H1 (cell line): ENCODE measurements at regions not wholly inside any gene's neighbourhood (a gene's known extent, or its start where the extent isn't known, plus 50 kb on each side); places are given as distances from the start of the nearest gene placed in this dataset.

Experiments used
- CTCF ChIA-PET: fragments of 300-600 bp; sonication (Branson Sonifier 250); formaldehyde crosslinking; loops from one replicate; lab custom pipeline; 2021; ENCODE audit not compliant: partially characterized antibody; lab: Charles Lee
- POLR2A ChIA-PET: fragments of 300-600 bp; sonication (Branson Sonifier 250); formaldehyde crosslinking; loops from one replicate; lab custom pipeline; 2021; ENCODE audit warnings: inconsistent platforms; ENCODE audit not compliant: partially characterized antibody; lab: Charles Lee
- DNase-seq, 2 experiments: peaks; one replicate each; pipeline versions ENCODE4 v3.0.0 to v3.0.0-alpha.2; 2010 to 2022; ENCODE audit warnings: low spot score in 2 of 2, low read depth in 1 of 2, mixed read lengths in 1 of 2
- FAIRE-seq: peaks from 2 replicates; lab custom pipeline; 2011; peaks lifted over from hg19 to GRCh38; lab: Jason Lieb, UNC
- H2AFZ ChIP-seq: 2 replicates; pipeline ENCODE4 v1.8.1; 2012; ENCODE audit warnings: low read length, inconsistent platforms
- H2AK5ac ChIP-seq: 2 replicates; pipeline ENCODE4 v1.6.1; 2013; ENCODE audit warnings: low read depth, low read length
- H2BK120ac ChIP-seq: replicated peaks from 2 replicates; pipeline ENCODE3; 2013; ENCODE audit warnings: low read depth, low read length, inconsistent platforms
- H2BK12ac ChIP-seq: 2 replicates; pipeline ENCODE4 v1.6.1; 2013; ENCODE audit warnings: low read depth, low read length
- H2BK15ac ChIP-seq: 2 replicates; pipeline ENCODE4 v1.6.1; 2013; ENCODE audit warnings: low read length
- H2BK20ac ChIP-seq: 2 replicates; pipeline ENCODE4 v1.6.1; 2013; ENCODE audit warnings: low read length
- H2BK5ac ChIP-seq: 2 replicates; pipeline ENCODE4 v1.6.1; 2013; ENCODE audit warnings: low read depth, low read length
- H3K14ac ChIP-seq: 2 replicates; pipeline ENCODE4 v1.6.1; 2013; ENCODE audit warnings: inconsistent platforms; ENCODE audit not compliant: insufficient read length
- H3K18ac ChIP-seq: 2 replicates; pipeline ENCODE4 v1.6.1; 2013; ENCODE audit warnings: low read length; ENCODE audit errors: extremely low read depth
- H3K23ac ChIP-seq: 2 replicates; pipeline ENCODE4 v1.6.1; 2013; ENCODE audit warnings: inconsistent platforms; ENCODE audit not compliant: insufficient read length
- H3K23me2 ChIP-seq: 2 replicates; pipeline ENCODE4 v1.6.1; 2013; ENCODE audit warnings: low read depth, low read length
- H3K27ac ChIP-seq: 2 replicates; pipeline ENCODE4 v1.6.1; 2011; ENCODE audit warnings: low read depth, low read length, inconsistent platforms
- H3K27me3 ChIP-seq, 4 experiments: replicated peaks in 1 of 4; 1 replicate in 1 of 4; 2 replicates in 3 of 4; pipeline versions ENCODE4 v1.6.1 to v1.8.1; 2011 to 2013; ENCODE audit warnings: low read length in 3 of 4, mild to moderate bottlenecking in 3 of 4, inconsistent platforms in 2 of 4, mixed read lengths in 2 of 4, moderate library complexity in 1 of 4; ENCODE audit not compliant: control insufficient read depth in 3 of 4, insufficient read depth in 3 of 4; ENCODE audit errors: extremely low read depth in 1 of 4
- H3K36me3 ChIP-seq, 4 experiments: 2 replicates each; pipeline versions ENCODE4 v1.6.1 to v1.8.1; 2011 to 2013; ENCODE audit warnings: mild to moderate bottlenecking in 4 of 4, low read length in 3 of 4, moderate library complexity in 2 of 4, control low read depth in 1 of 4, inconsistent platforms in 1 of 4; ENCODE audit not compliant: insufficient read depth in 4 of 4, control insufficient read depth in 2 of 4
- H3K4ac ChIP-seq: replicated peaks from 2 replicates; pipeline ENCODE3; 2013; ENCODE audit warnings: low read length, low read depth, mixed read lengths, inconsistent platforms; ENCODE audit not compliant: insufficient read length
- H3K4me1 ChIP-seq, 4 experiments: replicated peaks in 1 of 4; 1 replicate in 1 of 4; 2 replicates in 3 of 4; pipeline versions ENCODE4 v1.6.1 to v1.8.1; 2011 to 2013; ENCODE audit warnings: low read length in 3 of 4, inconsistent platforms in 2 of 4, mixed read lengths in 1 of 4; ENCODE audit not compliant: insufficient read depth in 4 of 4, control insufficient read depth in 3 of 4
- H3K4me2 ChIP-seq, 2 experiments: 2 replicates each; pipeline versions ENCODE4 v1.6.1 to v1.8.1; 2011 to 2013; ENCODE audit warnings: low read depth in 2 of 2, low read length in 2 of 2, control low read depth in 1 of 2, inconsistent platforms in 1 of 2, mild to moderate bottlenecking in 1 of 2; ENCODE audit not compliant: insufficient read depth in 1 of 2
- H3K4me3 ChIP-seq, 4 experiments: fragments of 200-600, 300-600 bp in 1 of 4; sonication (generic), shearing (Covaris generic), sonication (Bioruptor Twin) in 1 of 4; 2 replicates each; pipeline versions ENCODE4 v1.5.1 to v1.8.1; 2011 to 2016; ENCODE audit warnings: low read length in 4 of 4, low read depth in 3 of 4, control low read depth in 2 of 4, inconsistent platforms in 2 of 4, mild to moderate bottlenecking in 2 of 4, mixed read lengths in 1 of 4, moderate library complexity in 1 of 4; ENCODE audit not compliant: insufficient read depth in 2 of 4; ENCODE audit errors: extremely low read depth in 1 of 4
- H3K56ac ChIP-seq: replicated peaks from 2 replicates; pipeline ENCODE3; 2013; ENCODE audit warnings: low read depth, mild to moderate bottlenecking, mixed read lengths, low read length, inconsistent platforms; ENCODE audit not compliant: insufficient read length
- H3K79me1 ChIP-seq: 2 replicates; pipeline ENCODE4 v1.6.1; 2013; ENCODE audit warnings: low read depth, low read length, control low read depth
- H3K79me2 ChIP-seq, 2 experiments: 2 replicates each; pipeline versions ENCODE4 v1.6.1 to v1.8.1; 2012 to 2013; ENCODE audit warnings: low read length in 2 of 2, mild to moderate bottlenecking in 2 of 2, inconsistent platforms in 1 of 2; ENCODE audit not compliant: insufficient read depth in 2 of 2, control insufficient read depth in 1 of 2
- H3K9ac ChIP-seq, 4 experiments: replicated peaks in 1 of 4; 1 replicate in 1 of 4; 2 replicates in 3 of 4; pipeline versions ENCODE4 v1.6.1 to v1.8.1; 2011 to 2013; ENCODE audit warnings: low read depth in 3 of 4, low read length in 3 of 4, control low read depth in 2 of 4, mild to moderate bottlenecking in 2 of 4, moderate library complexity in 2 of 4, inconsistent platforms in 1 of 4; ENCODE audit errors: extremely low read depth in 1 of 4
- H3K9me3 ChIP-seq, 2 experiments: 2 replicates each; pipeline versions ENCODE4 v1.6.1 to v1.8.1; 2012 to 2013; ENCODE audit warnings: mild to moderate bottlenecking in 2 of 2, moderate library complexity in 2 of 2, control low read depth in 1 of 2, inconsistent platforms in 1 of 2, low read depth in 1 of 2, low read length in 1 of 2, mixed read lengths in 1 of 2; ENCODE audit not compliant: insufficient read depth in 2 of 2
- H4K20me1 ChIP-seq, 2 experiments: replicated peaks in 1 of 2; 2 replicates each; pipeline versions ENCODE3 to v1.8.1; 2011 to 2013; ENCODE audit warnings: inconsistent platforms in 2 of 2, low read length in 2 of 2, mild to moderate bottlenecking in 1 of 2; ENCODE audit not compliant: insufficient read depth in 2 of 2, control insufficient read depth in 1 of 2
- H4K5ac ChIP-seq: 2 replicates; pipeline ENCODE4 v1.6.1; 2013; ENCODE audit warnings: low read length, low read depth, mixed read lengths, inconsistent platforms; ENCODE audit not compliant: insufficient read length
- H4K8ac ChIP-seq: 2 replicates; pipeline ENCODE4 v1.8.0; 2013; ENCODE audit warnings: mild to moderate bottlenecking, moderate library complexity, low read length, inconsistent platforms; ENCODE audit not compliant: insufficient read depth; ENCODE audit errors: extremely low read depth
- H4K91ac ChIP-seq: replicated peaks from 2 replicates; pipeline ENCODE3; 2013; ENCODE audit warnings: low read length, mixed read lengths, inconsistent platforms; ENCODE audit not compliant: insufficient read length
- TEAD4 ChIP-seq: IDR thresholded peaks from 2 replicates; pipeline ENCODE4 v1.6.1; 2012; ENCODE audit warnings: low read depth, low read length, inconsistent platforms, mixed read lengths
- WGBS, 2 experiments: shearing (Covaris generic) in 1 of 2; methylation state at CpG; one replicate each; pipeline versions ENCODE4 v1.1.6 to v1.1.7; 2013 to 2015; ENCODE audit warnings: low lambda C conversion rate in 2 of 2, mixed read lengths in 2 of 2, inconsistent platforms in 1 of 2, low coverage in 1 of 2, missing lambda C conversion rate in 1 of 2; ENCODE audit not compliant: insufficient replicate concordance in 2 of 2, insufficient coverage in 1 of 2, insufficient read length in 1 of 2; ENCODE audit errors: extremely low coverage in 1 of 2, missing lambda C conversion rate in 1 of 2; 5-methylcytosine and 5-hydroxymethylcytosine counted together

DNA sequence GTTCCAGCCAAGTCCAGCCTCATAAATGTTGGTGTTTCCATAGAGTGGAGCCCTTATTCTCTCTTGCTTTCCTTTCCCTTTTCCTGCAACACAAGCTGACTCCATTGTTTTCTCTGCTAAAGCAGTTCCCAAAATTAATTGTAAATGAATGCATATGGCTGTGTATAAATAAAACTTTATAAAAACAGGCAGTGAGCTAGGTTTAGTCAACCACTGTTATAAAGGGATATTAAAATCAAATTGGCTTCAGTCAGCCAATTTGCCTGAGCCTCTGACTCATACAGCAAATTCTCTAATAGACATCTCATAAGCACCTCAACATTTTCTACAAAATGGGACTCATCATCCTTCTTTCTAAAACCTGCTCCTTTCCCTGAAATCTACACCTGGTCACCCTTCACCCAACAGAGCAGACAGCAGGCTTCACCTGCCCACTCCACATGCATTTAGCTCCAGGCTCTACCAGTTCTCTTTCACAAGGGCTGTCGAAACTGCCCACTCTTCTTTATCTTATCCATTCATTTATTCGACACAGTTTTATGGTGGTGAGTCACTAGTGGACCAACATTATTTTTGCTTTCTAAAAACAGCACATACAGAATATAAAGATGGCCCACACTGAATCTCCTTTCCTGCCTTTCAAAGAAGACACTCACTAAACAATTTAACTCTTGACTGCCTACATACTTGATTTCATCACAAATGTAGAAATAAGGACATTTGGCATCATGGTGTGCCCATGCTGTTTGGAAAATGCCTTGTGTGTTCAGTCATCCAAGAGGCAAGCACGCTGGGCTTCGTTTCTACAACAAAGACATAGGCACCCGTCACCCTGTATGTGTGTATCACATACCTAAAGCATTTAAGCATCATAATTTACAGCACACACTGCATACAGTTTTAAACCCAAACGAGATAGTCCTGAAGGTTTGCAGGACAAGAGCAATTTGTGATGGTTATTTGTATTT, 74.6 kb upstream of the C7orf33 start:
- no peak for FAIRE-seq
- CTCF ChIA-PET: no interaction called here
- no peak for TF ChIP-seq TEAD4

More for the DNA sequence above, 74.6 kb upstream of the C7orf33 start:
- no peak overlapping the region for H3K56ac ChIP-seq
- peaks cover 4 to 6% of the 10 kb centered on the region in 2 experiments; a peak in 2 of 4 replicates for H3K9me3 ChIP-seq
- no peaks in the 10 kb centered on the region for H3K79me2 ChIP-seq
- H3K14ac ChIP-seq: no peak overlapping the region
- no peak overlapping the region for H4K91ac ChIP-seq
- H3K9ac ChIP-seq: no peak overlapping the region
- POLR2A ChIA-PET: no interaction called here
- H2BK15ac ChIP-seq: no peak overlapping the region
- H3K4me2 ChIP-seq: no peak overlapping the region
- H2AK5ac ChIP-seq: no peak overlapping the region
- H2BK12ac ChIP-seq: no peak overlapping the region
- no peaks in the 10 kb centered on the region for H3K79me1 ChIP-seq
- H3K4me3 ChIP-seq: no peak overlapping the region
- H4K5ac ChIP-seq: no peak overlapping the region
- no peak overlapping the region for H2AFZ ChIP-seq
- H3K23ac ChIP-seq: no peak overlapping the region
- H2BK20ac ChIP-seq: no peak overlapping the region
- DNase-seq: no peak
- no peak overlapping the region for H2BK5ac ChIP-seq
- no peaks in the 10 kb centered on the region for H3K36me3 ChIP-seq
- no peak overlapping the region for H4K8ac ChIP-seq
- H3K23me2 ChIP-seq: no peaks in the 10 kb centered on the region
- no peak overlapping the region for H2BK120ac ChIP-seq
- 74% methylated on average over 6 of the region's 6 CpGs; no CpG with 5 or more reads in 1 of the 2 experiments for WGBS, 2 experiments
- no peaks in the 10 kb centered on the region for H3K4me1 ChIP-seq
- no peaks in the 10 kb centered on the region for H3K27me3 ChIP-seq
- no peak overlapping the region for H3K4ac ChIP-seq
- H4K20me1 ChIP-seq: no peaks in the 10 kb centered on the region
- H3K18ac ChIP-seq: no peak overlapping the region
- H3K27ac ChIP-seq: no peak overlapping the region
